ENCODE measurements at regions not wholly inside any gene's neighbourhood (a gene's known extent, or its start where the extent isn't known, plus 50 kb on each side); places are given as distances from the start of the nearest gene placed in this dataset.

DNA sequence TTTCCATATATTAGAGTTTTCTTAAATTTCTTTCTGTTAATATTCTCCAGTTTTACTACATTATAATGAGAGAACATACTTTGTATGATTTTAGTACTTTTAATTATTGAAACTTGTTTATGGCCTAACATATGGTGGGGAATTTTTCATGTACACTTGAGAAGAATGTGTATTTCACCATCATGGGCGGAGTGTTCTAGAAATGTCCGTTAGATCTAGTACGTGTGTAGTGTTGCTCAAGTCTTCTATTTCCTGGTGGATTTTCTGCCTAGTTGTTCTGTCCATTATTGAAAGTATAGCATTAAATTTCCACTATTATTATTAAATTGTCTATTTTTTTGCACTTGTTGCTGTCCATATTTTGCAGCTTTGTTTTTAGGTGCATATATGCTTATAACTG is 64.0 kb upstream of the RGS21 start:
- Histone ChIP-seq H3K36me3 (ENCODE audit: low read depth) (no peaks in the 10 kb centered on the region), H4K20me1 (ENCODE audit: insufficient read depth) (no peaks in the 10 kb centered on the region), H3K4me3 (no peak overlapping the region), H3K27me3 (ENCODE audit: insufficient read depth, low read depth) (no peaks in the 10 kb centered on the region), H3F3A (ENCODE audit: insufficient read depth, low read depth) (no peaks in the 10 kb centered on the region), H3K9me3 (ENCODE audit: insufficient read depth, low read depth) (no peaks in the 10 kb centered on the region), H3K79me2 (ENCODE audit: low read depth) (no peaks in the 10 kb centered on the region), H3K4me2 (no peak overlapping the region), H3K9me2 (ENCODE audit: insufficient read depth) (no peaks in the 10 kb centered on the region), H2AFZ (no peak overlapping the region), H3K27ac (no peak overlapping the region), H3K4me1 (replicated peaks; ENCODE audit: insufficient read depth) (no peaks in the 10 kb centered on the region)
- intact Hi-C loops (cut with micrococcal nuclease; ENCODE audit: unreplicated experiment): no loop called here
- ChIA-PET POLR2A (ENCODE audit: unreplicated experiment) (no interaction called here), CTCF (no interaction called here)
- no peak for TF ChIP-seq EZH2 (IDR thresholded peaks at IDR 0.05; ENCODE audit: low read depth)
- TF ChIP-seq, protein P1, sequence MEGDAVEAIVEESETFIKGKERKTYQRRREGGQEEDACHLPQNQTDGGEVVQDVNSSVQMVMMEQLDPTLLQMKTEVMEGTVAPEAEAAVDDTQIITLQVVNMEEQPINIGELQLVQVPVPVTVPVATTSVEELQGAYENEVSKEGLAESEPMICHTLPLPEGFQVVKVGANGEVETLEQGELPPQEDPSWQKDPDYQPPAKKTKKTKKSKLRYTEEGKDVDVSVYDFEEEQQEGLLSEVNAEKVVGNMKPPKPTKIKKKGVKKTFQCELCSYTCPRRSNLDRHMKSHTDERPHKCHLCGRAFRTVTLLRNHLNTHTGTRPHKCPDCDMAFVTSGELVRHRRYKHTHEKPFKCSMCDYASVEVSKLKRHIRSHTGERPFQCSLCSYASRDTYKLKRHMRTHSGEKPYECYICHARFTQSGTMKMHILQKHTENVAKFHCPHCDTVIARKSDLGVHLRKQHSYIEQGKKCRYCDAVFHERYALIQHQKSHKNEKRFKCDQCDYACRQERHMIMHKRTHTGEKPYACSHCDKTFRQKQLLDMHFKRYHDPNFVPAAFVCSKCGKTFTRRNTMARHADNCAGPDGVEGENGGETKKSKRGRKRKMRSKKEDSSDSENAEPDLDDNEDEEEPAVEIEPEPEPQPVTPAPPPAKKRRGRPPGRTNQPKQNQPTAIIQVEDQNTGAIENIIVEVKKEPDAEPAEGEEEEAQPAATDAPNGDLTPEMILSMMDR (conservative IDR thresholded peaks at IDR 0.05): no peak
- no peak for DNase-seq
- no TSS peak for BruUV-seq (replicated peaks)

DNA sequence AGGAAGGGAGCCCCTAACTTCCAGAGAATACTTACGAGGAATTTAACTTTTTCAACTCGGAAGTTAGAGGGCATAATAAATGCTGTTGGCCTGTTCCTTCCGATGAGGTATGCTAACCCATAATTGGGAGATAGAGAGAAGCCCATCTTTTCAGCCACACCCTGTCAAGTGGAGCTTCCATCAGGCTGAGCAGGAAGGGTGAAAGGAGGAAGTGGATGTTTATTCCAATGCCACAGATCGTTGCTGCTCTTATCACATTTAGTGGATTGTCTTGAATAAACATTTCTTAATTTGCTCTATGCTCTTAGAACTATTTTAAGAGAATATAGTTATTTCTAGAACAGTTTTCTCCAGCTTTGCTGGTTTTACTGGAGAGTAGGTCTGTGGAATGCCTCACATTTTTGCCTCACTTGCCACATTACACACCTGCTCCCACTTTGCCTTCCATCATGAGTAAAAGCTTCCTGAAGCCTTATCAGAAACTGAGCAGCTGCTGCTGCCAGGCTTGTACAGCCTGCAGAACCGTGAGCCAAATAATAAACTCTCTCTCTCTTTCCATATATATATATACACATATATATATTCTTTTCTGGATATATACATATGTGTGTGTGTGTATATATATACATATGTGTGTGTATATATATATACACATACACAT is 60.0 kb upstream of the RGS21 start:
- H3K4me3 ChIP-seq: no peak overlapping the region
- H3K36me3 ChIP-seq (ENCODE audit: low read depth): no peaks in the 10 kb centered on the region
- no TSS peak for BruUV-seq (replicated peaks)
- H2AFZ ChIP-seq: no peak overlapping the region
- no peaks in the 10 kb centered on the region for H3K9me3 ChIP-seq (ENCODE audit: insufficient read depth, low read depth)
- no peaks in the 10 kb centered on the region for H3K79me2 ChIP-seq (ENCODE audit: low read depth)
- H3K27ac ChIP-seq: no peak overlapping the region
- intact Hi-C loops (cut with micrococcal nuclease; ENCODE audit: unreplicated experiment): no loop called here
- DNase-seq: no peak
- H3K27me3 ChIP-seq (ENCODE audit: insufficient read depth, low read depth): no peaks in the 10 kb centered on the region
- POLR2A ChIA-PET (ENCODE audit: unreplicated experiment): no interaction called here
- H3F3A ChIP-seq (ENCODE audit: insufficient read depth, low read depth): no peaks in the 10 kb centered on the region
- no peaks in the 10 kb centered on the region for H3K4me1 ChIP-seq (replicated peaks; ENCODE audit: insufficient read depth)
- H4K20me1 ChIP-seq (ENCODE audit: insufficient read depth): no peaks in the 10 kb centered on the region
- H3K9me2 ChIP-seq (ENCODE audit: insufficient read depth): no peaks in the 10 kb centered on the region
- H3K4me2 ChIP-seq: no peak overlapping the region
- CTCF ChIA-PET: no interaction called here
- no peak for TF ChIP-seq EZH2 (IDR thresholded peaks at IDR 0.05; ENCODE audit: low read depth)
- TF ChIP-seq, protein P1 (conservative IDR thresholded peaks at IDR 0.05): no peak

DNA sequence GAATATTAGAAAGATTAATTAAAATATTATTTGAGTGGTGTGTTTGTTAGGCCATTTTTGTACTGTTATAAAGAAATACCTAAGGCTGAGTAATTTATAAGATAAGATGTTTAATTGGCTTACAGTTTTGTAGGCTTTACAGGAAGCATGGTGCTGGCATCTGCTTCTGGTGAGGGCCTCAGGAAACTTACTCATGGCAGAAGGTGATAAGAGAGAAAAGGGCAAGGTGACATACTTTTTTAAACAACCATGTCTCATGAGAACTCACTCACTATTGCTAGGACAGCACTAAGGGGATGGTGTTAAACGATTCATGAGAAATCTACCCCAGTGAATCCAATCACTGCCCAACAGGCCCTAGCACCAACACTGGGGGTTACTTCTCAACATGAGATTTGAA is 56.7 kb upstream of the RGS21 start:
- no peaks in the 10 kb centered on the region for H3F3A ChIP-seq (ENCODE audit: insufficient read depth, low read depth)
- H3K4me1 ChIP-seq (replicated peaks; ENCODE audit: insufficient read depth): no peaks in the 10 kb centered on the region
- H3K79me2 ChIP-seq (ENCODE audit: low read depth): no peaks in the 10 kb centered on the region
- TF ChIP-seq, protein P1 (conservative IDR thresholded peaks at IDR 0.05): no peak
- TF ChIP-seq EZH2 (IDR thresholded peaks at IDR 0.05; ENCODE audit: low read depth): no peak
- ChIA-PET POLR2A (ENCODE audit: unreplicated experiment) (no interaction called here), CTCF (no interaction called here)
- no TSS peak for BruUV-seq (replicated peaks)
- DNase-seq: no peak
- no peaks in the 10 kb centered on the region for H3K36me3 ChIP-seq (ENCODE audit: low read depth)
- intact Hi-C loops (cut with micrococcal nuclease; ENCODE audit: unreplicated experiment): no loop called here
- no peaks in the 10 kb centered on the region for H3K9me2 ChIP-seq (ENCODE audit: insufficient read depth)
- H4K20me1 ChIP-seq (ENCODE audit: insufficient read depth): no peaks in the 10 kb centered on the region
- H3K4me3 ChIP-seq: no peak overlapping the region
- no peak overlapping the region for H3K4me2 ChIP-seq
- H3K27ac ChIP-seq: no peak overlapping the region
- H3K27me3 ChIP-seq (ENCODE audit: insufficient read depth, low read depth): no peaks in the 10 kb centered on the region
- no peak overlapping the region for H2AFZ ChIP-seq
- H3K9me3 ChIP-seq (ENCODE audit: insufficient read depth, low read depth): no peaks in the 10 kb centered on the region

Measured in PC-9 (cell line).